NCI-H748 treated with DMSO at 0.1 percent for 48 hours (cell line): ENCODE measurements at regions not wholly inside any gene's neighbourhood (a gene's known extent, or its start where the extent isn't known, plus 50 kb on each side); places are given as distances from the start of the nearest gene placed in this dataset.
"Not testable (repeated sequence)": the region's sequence is repeated elsewhere in the genome, so short reads cannot be mapped to it uniquely, and the experiment has no call there.

Experiments used
- DNase-seq: peaks from one replicate; lab custom pipeline; 2025; lab: John Stamatoyannopoulos, UW

- no peak for DNase-seq
Measured at GRCh38 chr3:148500881-148501280, 196.8 kb upstream of the AGTR1 start.

DNA sequence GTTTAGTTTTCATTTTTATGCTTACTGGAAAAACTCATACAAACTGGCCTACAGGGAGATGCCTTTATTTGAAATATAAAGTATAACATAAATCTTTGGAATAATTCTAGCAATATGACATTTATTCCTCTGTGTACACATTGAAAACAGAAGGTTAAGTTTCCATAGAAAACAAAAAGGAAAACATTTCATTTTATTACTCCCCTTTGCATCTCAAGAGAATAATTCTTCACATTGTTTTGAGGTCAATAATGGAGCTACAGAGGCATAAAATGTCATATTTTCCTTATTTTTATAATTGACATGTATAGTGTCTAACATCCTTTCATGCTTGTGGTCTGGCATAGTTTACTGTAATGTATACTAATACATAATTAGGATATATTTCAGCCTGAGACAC, 187.6 kb upstream of the AGTR1 start:
- DNase-seq = no peak

DNA sequence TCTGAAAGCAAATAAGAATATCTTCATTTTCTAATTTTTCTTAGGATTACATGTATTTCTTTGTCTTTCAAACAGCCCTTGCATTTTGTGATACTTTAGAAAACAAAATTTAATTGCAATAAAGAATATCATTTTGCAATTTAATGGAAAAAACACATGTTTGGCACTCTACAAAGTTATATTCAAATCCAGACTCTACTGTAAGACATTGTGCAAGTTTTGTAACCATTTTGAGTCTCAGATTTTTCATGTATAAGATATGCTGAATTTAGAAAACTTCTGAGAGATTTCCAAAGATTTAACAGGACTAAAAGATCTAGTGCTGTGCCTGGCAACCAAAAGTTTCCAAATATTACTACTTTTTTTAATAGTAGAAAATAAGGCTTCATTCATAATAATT, 187.1 kb upstream of the AGTR1 start:
- DNase-seq = no peak

GRCh38 chr3:148512648-148513047, 185.1 kb upstream of the AGTR1 start:
- no peak for DNase-seq

GRCh38 chr3:148513096-148513543, 184.6 kb upstream of the AGTR1 start:
- no peak for DNase-seq

- no peak for DNase-seq
Measured at GRCh38 chr3:148518520-148518919, 179.2 kb upstream of the AGTR1 start.

DNA sequence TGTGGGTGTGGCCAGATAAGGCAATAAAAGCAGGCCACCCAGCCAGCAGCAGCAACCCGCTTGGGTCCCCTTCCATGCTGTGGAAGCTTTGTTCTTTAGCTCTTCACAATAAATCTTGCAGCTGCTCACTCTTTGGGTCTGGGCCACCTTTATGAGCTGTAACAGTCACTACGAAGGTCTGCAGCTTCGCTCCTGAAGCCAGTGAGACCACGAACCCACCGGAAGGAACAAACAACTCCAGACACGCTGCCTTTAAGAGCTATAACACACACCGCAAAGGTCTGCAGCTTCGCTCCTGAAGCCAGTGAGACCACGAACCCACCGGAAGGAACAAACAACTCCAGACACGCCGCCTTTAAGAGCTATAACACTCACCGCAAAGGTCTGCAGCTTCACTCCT, 172.1 kb upstream of the AGTR1 start:
- DNase-seq = not testable (repeated sequence)

GRCh38 chr3:148528024-148528423, 169.7 kb upstream of the AGTR1 start:
- no peak for DNase-seq

GRCh38 chr3:148531836-148532235, 165.9 kb upstream of the AGTR1 start:
- DNase-seq = no peak

DNA sequence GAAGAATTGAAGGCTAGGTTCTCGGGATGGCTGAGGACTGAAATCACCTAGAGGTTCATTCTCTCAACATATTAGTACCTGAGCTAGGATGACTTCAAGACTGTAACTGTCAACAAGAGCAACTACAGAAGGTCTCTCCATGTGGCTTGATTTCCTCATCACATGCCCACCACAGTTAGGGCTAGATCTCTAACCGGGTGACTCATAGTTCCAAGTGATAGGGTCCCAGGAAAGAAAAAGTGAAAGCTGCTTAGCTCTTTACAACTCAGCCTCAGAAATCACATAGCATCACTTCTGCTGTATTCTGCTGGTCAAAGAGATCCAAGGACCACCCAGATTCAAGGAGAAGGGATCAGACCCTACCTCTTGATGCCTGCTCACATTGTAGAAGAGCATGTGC, 165.4 kb upstream of the AGTR1 start:
- no peak for DNase-seq

DNA sequence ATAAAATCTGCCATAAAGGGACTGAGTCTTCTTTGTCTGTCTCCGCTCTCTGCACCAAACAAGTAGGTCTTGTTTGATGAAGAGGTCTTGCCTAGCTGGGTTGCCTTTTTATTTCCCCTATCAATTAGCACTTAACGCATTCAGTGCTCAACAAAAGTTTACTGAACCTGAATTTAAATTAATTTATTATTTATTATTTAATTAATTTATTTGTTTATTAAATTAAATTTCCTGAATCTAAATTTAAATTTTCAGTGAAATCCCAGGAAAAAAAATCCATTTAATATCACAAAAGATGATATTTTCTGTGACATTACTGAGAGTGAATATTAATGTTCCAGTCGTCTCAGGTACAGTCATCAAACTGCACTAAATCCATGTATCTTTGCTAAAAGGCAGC, 164.9 kb upstream of the AGTR1 start:
- no peak for DNase-seq

DNA sequence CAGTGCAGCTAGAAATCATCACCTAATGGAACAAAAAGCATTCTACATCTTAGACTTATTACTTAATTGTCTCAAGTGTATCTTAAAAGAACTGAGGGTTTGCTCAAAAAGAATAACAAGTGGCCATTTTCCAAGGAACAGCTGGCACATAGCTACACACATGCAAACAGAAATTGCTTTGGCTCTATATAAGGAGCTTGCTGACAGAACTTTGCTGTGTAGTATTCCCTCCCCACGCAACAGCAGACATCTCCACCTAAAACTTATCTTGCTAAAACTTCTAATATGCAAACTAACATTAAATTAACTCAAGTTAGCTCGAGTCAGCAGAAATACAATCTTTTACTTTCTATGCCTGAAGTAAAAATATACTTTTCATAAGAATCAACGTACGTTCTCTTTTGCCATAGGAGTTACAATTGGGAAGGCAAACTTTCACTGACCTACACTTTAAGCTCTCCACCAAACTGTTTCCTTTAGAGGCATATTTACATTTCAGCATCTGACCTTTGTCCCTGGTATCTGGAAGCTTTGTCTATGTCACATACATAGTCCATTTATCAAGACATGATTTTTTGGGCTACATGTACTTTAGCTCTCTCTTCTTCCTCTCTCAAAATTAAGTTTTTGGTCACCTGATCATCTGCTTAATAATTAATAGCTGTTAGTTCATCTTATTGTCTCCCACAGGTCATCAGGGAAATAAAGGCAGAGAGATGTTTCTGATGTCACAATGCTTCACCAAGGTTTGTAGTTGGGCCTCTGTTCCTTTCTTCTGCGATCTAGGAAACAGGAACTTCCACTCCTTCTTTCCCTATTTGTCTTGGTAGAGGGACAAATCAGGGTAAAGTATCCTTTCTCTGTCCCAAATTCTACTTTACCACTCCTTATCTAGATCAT, 163.4 kb upstream of the AGTR1 start:
- DNase-seq = no peak

DNA sequence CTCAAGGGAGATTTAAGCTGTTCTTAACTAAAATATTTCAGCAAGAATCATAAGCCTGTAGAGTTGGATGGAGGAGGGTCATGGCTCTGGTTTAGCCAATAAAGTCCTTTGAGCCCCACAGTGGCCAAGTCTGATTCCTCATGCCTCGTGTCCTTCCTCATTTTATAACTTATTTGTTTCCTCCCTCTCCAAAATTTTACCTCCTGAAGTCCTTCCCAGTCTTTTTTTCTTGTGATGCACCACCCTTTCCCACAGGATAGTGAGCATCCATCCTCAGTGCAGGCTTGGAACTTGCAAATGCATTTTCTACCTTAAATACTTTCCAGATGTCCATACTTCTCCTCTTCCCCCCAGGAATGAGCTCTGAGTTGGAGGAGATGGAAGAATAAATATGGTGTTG, 162.7 kb upstream of the AGTR1 start:
- DNase-seq = no peak

GRCh38 chr3:148540266-148540665, 157.4 kb upstream of the AGTR1 start:
- no peak for DNase-seq

GRCh38 chr3:148540851-148541250, 156.9 kb upstream of the AGTR1 start:
- DNase-seq = no peak

DNA sequence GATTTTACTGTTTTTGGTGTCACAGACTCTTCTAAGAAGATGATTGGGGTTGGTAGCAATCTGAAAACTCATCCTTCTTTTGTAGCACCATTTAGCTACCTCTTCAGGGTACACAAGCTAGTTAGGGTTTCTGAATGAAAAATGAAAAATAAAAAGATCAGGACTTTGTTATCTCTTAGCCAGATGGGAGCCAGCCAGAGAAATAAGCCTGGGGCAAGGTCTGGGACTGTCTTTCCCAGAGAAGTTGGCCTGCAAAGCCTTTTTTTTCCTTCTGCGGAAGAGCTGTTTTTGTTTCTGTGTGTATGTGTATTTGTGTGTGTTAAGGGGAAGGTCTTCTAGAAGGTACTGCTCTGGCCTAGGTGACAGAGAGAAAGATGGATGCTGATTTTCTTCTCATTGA, 150.7 kb upstream of the AGTR1 start:
- no peak for DNase-seq

- no peak for DNase-seq
Measured at GRCh38 chr3:148551767-148552260, 145.9 kb upstream of the AGTR1 start.

GRCh38 chr3:148554367-148554766, 143.3 kb upstream of the AGTR1 start:
- no peak for DNase-seq

- no peak for DNase-seq
Measured at GRCh38 chr3:148556664-148557063, 141.0 kb upstream of the AGTR1 start.

GRCh38 chr3:148577579-148577978, 120.1 kb upstream of the AGTR1 start:
- DNase-seq = not testable (repeated sequence)

GRCh38 chr3:148582126-148582525, 115.6 kb upstream of the AGTR1 start:
- DNase-seq = no peak

DNA sequence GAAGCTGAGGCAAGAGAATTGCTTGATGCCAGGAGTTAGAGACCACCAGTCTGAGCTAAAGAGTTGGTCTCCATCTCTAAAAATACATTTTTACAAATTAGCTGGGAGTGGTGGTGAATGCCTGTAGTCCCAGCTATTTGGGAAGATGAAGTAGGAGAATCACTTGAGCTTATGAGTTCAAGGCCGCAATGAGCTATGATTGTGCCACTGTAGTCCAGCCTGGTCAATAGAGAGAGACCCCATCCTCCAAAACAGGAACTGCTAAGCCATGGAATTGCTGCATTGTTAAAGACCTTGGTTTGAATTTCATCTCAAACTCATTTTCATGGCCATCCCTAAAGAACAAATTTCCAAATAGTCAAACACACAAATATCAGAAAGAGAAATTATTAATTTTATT, 113.9 kb upstream of the AGTR1 start:
- DNase-seq = no peak

- DNase-seq = no peak
Measured at GRCh38 chr3:148584438-148584837, 113.3 kb upstream of the AGTR1 start.
